22Rv1 (cell line): ENCODE measurements at regions not wholly inside any gene's neighbourhood (a gene's known extent, or its start where the extent isn't known, plus 50 kb on each side); places are given as distances from the start of the nearest gene placed in this dataset.

ENCODE experiments used
- CTCF ChIP-seq: fragments of 450-650 bp; IDR thresholded peaks from 2 replicates; pipeline ENCODE4 v1.5.1; 2017; ENCODE audit warnings: mild to moderate bottlenecking
- ZFX ChIP-seq: fragments of 450-650 bp; IDR thresholded peaks from 2 replicates; pipeline ENCODE4 v1.6.1; 2017; ENCODE audit warnings: antibody characterized with exemption, borderline replicate concordance

- TF ChIP-seq CTCF (no peak), ZFX (no peak)
Observed at GRCh38 chr17:13888056-13888609, 181.2 kb upstream of the COX10 start.
